SIG-M5 treated with dmso at 0.1 percent for 504 hours (cell line): ENCODE measurements at regions not wholly inside any gene's neighbourhood (a gene's known extent, or its start where the extent isn't known, plus 50 kb on each side); places are given as distances from the start of the nearest gene placed in this dataset.
"Not testable (repeated sequence)": the region's sequence is repeated elsewhere in the genome, so short reads cannot be mapped to it uniquely, and the experiment has no call there.

ENCODE experiments used
- DNase-seq: peaks from one replicate; lab custom pipeline; 2025; ENCODE audit not compliant: unreplicated experiment; lab: John Stamatoyannopoulos, UW

GRCh38 chr3:70519026-70519425 lies 206.6 kb upstream of the MDFIC2 start:
- DNase-seq = no peak

- DNase-seq = no peak
These were observed 205.9 kb upstream of the MDFIC2 start for GRCh38 chr3:70518356-70518755.

GRCh38 chr3:70517124-70517890 lies 204.9 kb upstream of the MDFIC2 start:
- no peak for DNase-seq

- DNase-seq = no peak
These were observed 203.6 kb upstream of the MDFIC2 start for GRCh38 chr3:70516076-70516475.

GRCh38 chr3:70507486-70507885 lies 195.0 kb upstream of the MDFIC2 start:
- DNase-seq = no peak

- no peak for DNase-seq
These were observed 194.3 kb upstream of the MDFIC2 start for GRCh38 chr3:70506775-70507174.

GRCh38 chr3:70501561-70501960 lies 189.1 kb upstream of the MDFIC2 start:
- DNase-seq = no peak

GRCh38 chr3:70488816-70489215 lies 176.4 kb upstream of the MDFIC2 start:
- no peak for DNase-seq

GRCh38 chr3:70488131-70488530 lies 175.7 kb upstream of the MDFIC2 start:
- no peak for DNase-seq

- DNase-seq = no peak
These were observed 174.1 kb upstream of the MDFIC2 start for GRCh38 chr3:70486414-70487017.

- DNase-seq = no peak
These were observed 163.7 kb upstream of the MDFIC2 start for GRCh38 chr3:70476174-70476573.

GRCh38 chr3:70471464-70472342 lies 159.3 kb upstream of the MDFIC2 start:
- no peak for DNase-seq

GRCh38 chr3:70466096-70466495 lies 153.7 kb upstream of the MDFIC2 start:
- DNase-seq = no peak

GRCh38 chr3:70464876-70465275 lies 152.4 kb upstream of the MDFIC2 start:
- DNase-seq = no peak

GRCh38 chr3:70464465-70464864 lies 152.0 kb upstream of the MDFIC2 start:
- no peak for DNase-seq

GRCh38 chr3:70450220-70450619 lies 137.8 kb upstream of the MDFIC2 start:
- not testable (repeated sequence) for DNase-seq

- not testable (repeated sequence) for DNase-seq
These were observed 123.0 kb upstream of the MDFIC2 start for GRCh38 chr3:70435422-70435821.

GRCh38 chr3:70433091-70433490 lies 120.7 kb upstream of the MDFIC2 start:
- no peak for DNase-seq

- no peak for DNase-seq
These were observed 119.5 kb upstream of the MDFIC2 start for GRCh38 chr3:70431911-70432310.

GRCh38 chr3:70426071-70426470 lies 113.6 kb upstream of the MDFIC2 start:
- DNase-seq = no peak

- DNase-seq = no peak
These were observed 109.1 kb upstream of the MDFIC2 start for GRCh38 chr3:70421506-70421905.

- no peak for DNase-seq
These were observed 96.6 kb upstream of the MDFIC2 start for GRCh38 chr3:70409018-70409417.
